ENCODE measurements at regions not wholly inside any gene's neighbourhood (a gene's known extent, or its start where the extent isn't known, plus 50 kb on each side); places are given as distances from the start of the nearest gene placed in this dataset.

DNA sequence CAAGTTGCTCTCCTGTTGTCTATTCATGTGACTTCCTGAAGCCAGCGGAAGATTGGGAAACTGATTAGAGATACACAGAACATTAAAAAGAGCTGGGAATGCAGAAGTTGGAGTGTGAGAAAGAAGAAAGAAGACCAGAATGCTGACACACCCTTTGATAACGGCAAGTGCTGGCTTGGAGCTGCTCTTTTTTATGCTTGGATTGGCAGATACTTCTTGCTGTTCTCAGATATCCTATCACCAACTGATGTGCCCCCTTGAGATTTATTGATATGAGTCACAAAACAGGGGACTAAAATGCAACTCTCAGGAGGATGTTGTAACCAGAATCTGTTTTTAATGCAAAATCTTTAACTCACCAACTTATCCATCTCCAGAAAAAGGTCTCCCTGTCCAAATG, 56.0 kb upstream of the ASTN2 start:
- Histone ChIP-seq H4K5ac (ENCODE audit: insufficient read length, low read depth, low read length) (no peak overlapping the region), H2BK5ac (ENCODE audit: insufficient read length, low read length) (no peak overlapping the region), H3K4ac (ENCODE audit: low read depth, low read length) (no peak overlapping the region), H2AK5ac (ENCODE audit: insufficient read length, low read length) (no peak overlapping the region), H3K27ac (ENCODE audit: insufficient read length, low read depth, low read length) (no peak overlapping the region), H3K4me2 (ENCODE audit: insufficient read depth, insufficient read length, low read length) (no peak overlapping the region), H4K91ac (ENCODE audit: insufficient read length, low read depth, low read length) (no peak overlapping the region), H3K4me1 (ENCODE audit: insufficient read depth, low read length) (no peaks in the 10 kb centered on the region), H3K14ac (ENCODE audit: insufficient read depth, low read length) (no peak overlapping the region), H2BK120ac (ENCODE audit: low read depth, low read length, poor library complexity, severe bottlenecking) (no peak overlapping the region), H3K18ac (ENCODE audit: insufficient read length, low read depth, low read length) (no peak overlapping the region), H2BK20ac (ENCODE audit: low read depth, low read length, poor library complexity, severe bottlenecking) (no peak overlapping the region), H4K8ac (replicated peaks; ENCODE audit: insufficient read length, low read depth, low read length) (no peak overlapping the region), H3K27me3 (ENCODE audit: insufficient read depth, low read length) (no peaks in the 10 kb centered on the region), H4K20me1 (ENCODE audit: control insufficient read depth, insufficient read depth, insufficient read length) (no peaks in the 10 kb centered on the region), H3K23ac (ENCODE audit: insufficient read length, low read depth, low read length) (no peak overlapping the region), H3K79me1 (ENCODE audit: insufficient read depth, low read depth, low read length, poor library complexity, severe bottlenecking) (no peaks in the 10 kb centered on the region), H3K23me2 (ENCODE audit: insufficient read length, low read depth, low read length, poor library complexity, severe bottlenecking) (no peaks in the 10 kb centered on the region), H2BK12ac (ENCODE audit: insufficient read length, low read depth, low read length) (no peak overlapping the region), H3K9me3 (ENCODE audit: control insufficient read depth, low read depth, low read length) (no peaks in the 10 kb centered on the region), H3K56ac (ENCODE audit: insufficient read length, low read depth, low read length) (no peak overlapping the region), H2BK15ac (ENCODE audit: low read depth, low read length) (no peak overlapping the region), H3K79me2 (ENCODE audit: insufficient read depth, low read length) (no peaks in the 10 kb centered on the region), H2AFZ (ENCODE audit: low read length) (no peak overlapping the region), H3K9ac (ENCODE audit: extremely low read depth, insufficient read length, low read length) (no peak overlapping the region), H3T11ph (ENCODE audit: low read length) (no peak overlapping the region)
- Mint-ChIP-seq H3K27me3 (ENCODE audit: low read depth) (peaks cover 5% of the 10 kb centered on the region), H3K4me3 (no peak overlapping the region), H3K36me3 (ENCODE audit: insufficient read depth in 1 of 3, low read depth in 3 of 3) (no peaks in the 10 kb centered on the region), H3K27ac (no peak overlapping the region), H3K9me3 (no peaks in the 10 kb centered on the region), H3K4me1 (no peaks in the 10 kb centered on the region)
- DNase-seq: no peak
- WGBS (ENCODE audit: extremely low coverage, insufficient read length, low lambda C conversion rate): no CpG with 5 or more reads among the region's 2 CpGs
- TF ChIP-seq, protein P1, sequence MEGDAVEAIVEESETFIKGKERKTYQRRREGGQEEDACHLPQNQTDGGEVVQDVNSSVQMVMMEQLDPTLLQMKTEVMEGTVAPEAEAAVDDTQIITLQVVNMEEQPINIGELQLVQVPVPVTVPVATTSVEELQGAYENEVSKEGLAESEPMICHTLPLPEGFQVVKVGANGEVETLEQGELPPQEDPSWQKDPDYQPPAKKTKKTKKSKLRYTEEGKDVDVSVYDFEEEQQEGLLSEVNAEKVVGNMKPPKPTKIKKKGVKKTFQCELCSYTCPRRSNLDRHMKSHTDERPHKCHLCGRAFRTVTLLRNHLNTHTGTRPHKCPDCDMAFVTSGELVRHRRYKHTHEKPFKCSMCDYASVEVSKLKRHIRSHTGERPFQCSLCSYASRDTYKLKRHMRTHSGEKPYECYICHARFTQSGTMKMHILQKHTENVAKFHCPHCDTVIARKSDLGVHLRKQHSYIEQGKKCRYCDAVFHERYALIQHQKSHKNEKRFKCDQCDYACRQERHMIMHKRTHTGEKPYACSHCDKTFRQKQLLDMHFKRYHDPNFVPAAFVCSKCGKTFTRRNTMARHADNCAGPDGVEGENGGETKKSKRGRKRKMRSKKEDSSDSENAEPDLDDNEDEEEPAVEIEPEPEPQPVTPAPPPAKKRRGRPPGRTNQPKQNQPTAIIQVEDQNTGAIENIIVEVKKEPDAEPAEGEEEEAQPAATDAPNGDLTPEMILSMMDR (conservative IDR thresholded peaks at IDR 0.05): no peak
